ENCODE measurements at regions not wholly inside any gene's neighbourhood (a gene's known extent, or its start where the extent isn't known, plus 50 kb on each side); places are given as distances from the start of the nearest gene placed in this dataset.

DNA sequence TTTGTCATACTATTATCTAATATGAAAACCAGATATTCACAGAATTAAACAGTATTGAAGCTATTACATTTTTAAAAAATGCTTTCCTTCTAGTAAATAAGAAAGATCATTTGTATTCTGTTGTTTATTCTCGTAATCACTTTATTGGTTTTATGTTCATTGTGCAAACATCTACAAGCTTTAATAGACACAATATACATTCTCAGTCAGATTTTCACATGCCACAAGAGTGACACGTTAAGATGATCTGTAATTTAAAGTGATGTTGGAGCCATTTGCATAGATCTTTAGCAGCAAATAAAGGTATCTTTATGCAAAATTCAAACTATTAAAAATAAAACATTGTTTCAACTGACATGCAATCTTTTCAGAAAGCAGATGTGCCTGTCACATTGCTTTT is 469.9 kb downstream of the PCDH11X start:
- Histone ChIP-seq H3K79me1 (ENCODE audit: low read depth in 1 of 2, low read length in 2 of 2) (no peaks in the 10 kb centered on the region), H3K27me3 (ENCODE audit: control insufficient read depth, insufficient read depth, low read length) (no peaks in the 10 kb centered on the region), H2AK9ac (replicated peaks; ENCODE audit: low read depth, low read length, poor library complexity) (no peak overlapping the region), H3K4me3 (ENCODE audit: insufficient read depth, low read depth, low read length) (no peak overlapping the region), H3K36me3 (ENCODE audit: control insufficient read depth, insufficient read depth, low read length) (no peaks in the 10 kb centered on the region), H4K91ac (ENCODE audit: insufficient read depth, low read depth, low read length) (no peak overlapping the region), H3K9me3 (ENCODE audit: control insufficient read depth, insufficient read depth, low read length) (no peaks in the 10 kb centered on the region), H2AK5ac (ENCODE audit: low read depth, low read length) (no peak overlapping the region), H3K56ac (ENCODE audit: extremely low read depth, insufficient read depth, low read length) (no peak overlapping the region), H2BK5ac (ENCODE audit: low read depth, low read length, poor library complexity, severe bottlenecking) (no peak overlapping the region), H4K8ac (ENCODE audit: low read depth in 2 of 2, low read length in 2 of 2) (no peak overlapping the region), H4K20me1 (ENCODE audit: insufficient read depth, low read length) (no peaks in the 10 kb centered on the region), H3K14ac (replicated peaks; ENCODE audit: low read depth, low read length) (no peak overlapping the region), H3K27ac (ENCODE audit: insufficient read depth, low read length) (no peak overlapping the region), H3K18ac (ENCODE audit: low read depth, low read length) (no peak overlapping the region), H3K4me2 (ENCODE audit: low read depth, low read length) (no peak overlapping the region), H2BK20ac (ENCODE audit: low read depth, low read length) (no peak overlapping the region), H4K5ac (ENCODE audit: low read depth, low read length) (no peak overlapping the region), H3K9me1 (ENCODE audit: insufficient read depth, low read length) (no peaks in the 10 kb centered on the region; the same call in 1 of the 2 replicates), H2AFZ (replicated peaks; ENCODE audit: low read length, poor library complexity) (no peak overlapping the region), H3K4me1 (ENCODE audit: control insufficient read depth, insufficient read depth, low read length) (no peaks in the 10 kb centered on the region), H3K23ac (ENCODE audit: low read depth, low read length) (no peak overlapping the region), H3K4ac (ENCODE audit: low read depth, low read length) (no peak overlapping the region), H3K9ac (ENCODE audit: low read depth, low read length) (no peak overlapping the region), H2BK120ac (ENCODE audit: low read depth, low read length) (no peak overlapping the region), H2BK15ac (ENCODE audit: low read depth, low read length) (no peak overlapping the region)
- ATAC-seq (ENCODE audit: low read depth) (no peak), DNase-seq (no peak)
- no TSS peak for BruUV-seq (replicated peaks)
- intact Hi-C loops (cut with micrococcal nuclease) (no loop called here), in situ Hi-C loops (cut with MboI; ENCODE audit: low sequenced_read_pairs) (no loop called here), dilution Hi-C loops (cut with HindIII; ENCODE audit: low sequenced_read_pairs, unreplicated experiment) (no loop called here)
- TF ChIP-seq CHD1 (IDR thresholded peaks at IDR 0.05; ENCODE audit: low read depth, low read length) = no peak
- TF ChIP-seq NFE2L2 (IDR thresholded peaks at IDR 0.05; ENCODE audit: low read depth, low read length) = no peak
- no peak for TF ChIP-seq SMC3 (IDR thresholded peaks at IDR 0.05; ENCODE audit: low read depth, low read length)
- TF ChIP-seq MAZ (IDR thresholded peaks at IDR 0.05; ENCODE audit: borderline replicate concordance, low read depth, low read length) = no peak
- no peak for TF ChIP-seq MAFK (IDR thresholded peaks at IDR 0.05; ENCODE audit: low read depth, low read length)
- no peak for TF ChIP-seq MXI1 (IDR thresholded peaks at IDR 0.05; ENCODE audit: borderline replicate concordance, low read depth, low read length)
- TF ChIP-seq BHLHE40 (IDR thresholded peaks at IDR 0.05; ENCODE audit: low read depth, low read length) = no peak
- TF ChIP-seq, protein P1, sequence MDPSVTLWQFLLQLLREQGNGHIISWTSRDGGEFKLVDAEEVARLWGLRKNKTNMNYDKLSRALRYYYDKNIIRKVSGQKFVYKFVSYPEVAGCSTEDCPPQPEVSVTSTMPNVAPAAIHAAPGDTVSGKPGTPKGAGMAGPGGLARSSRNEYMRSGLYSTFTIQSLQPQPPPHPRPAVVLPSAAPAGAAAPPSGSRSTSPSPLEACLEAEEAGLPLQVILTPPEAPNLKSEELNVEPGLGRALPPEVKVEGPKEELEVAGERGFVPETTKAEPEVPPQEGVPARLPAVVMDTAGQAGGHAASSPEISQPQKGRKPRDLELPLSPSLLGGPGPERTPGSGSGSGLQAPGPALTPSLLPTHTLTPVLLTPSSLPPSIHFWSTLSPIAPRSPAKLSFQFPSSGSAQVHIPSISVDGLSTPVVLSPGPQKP (IDR thresholded peaks at IDR 0.05; ENCODE audit: borderline replicate concordance, low read depth, low read length) = no peak
- no peak for TF ChIP-seq RFX5 (IDR thresholded peaks at IDR 0.05; ENCODE audit: low read depth, low read length)
- TF ChIP-seq RCOR1 (IDR thresholded peaks at IDR 0.05; ENCODE audit: insufficient replicate concordance, low read length) = no peak
- no peak for TF ChIP-seq CEBPB (IDR thresholded peaks at IDR 0.05; ENCODE audit: low read depth, low read length)
- TF ChIP-seq, protein P2, sequence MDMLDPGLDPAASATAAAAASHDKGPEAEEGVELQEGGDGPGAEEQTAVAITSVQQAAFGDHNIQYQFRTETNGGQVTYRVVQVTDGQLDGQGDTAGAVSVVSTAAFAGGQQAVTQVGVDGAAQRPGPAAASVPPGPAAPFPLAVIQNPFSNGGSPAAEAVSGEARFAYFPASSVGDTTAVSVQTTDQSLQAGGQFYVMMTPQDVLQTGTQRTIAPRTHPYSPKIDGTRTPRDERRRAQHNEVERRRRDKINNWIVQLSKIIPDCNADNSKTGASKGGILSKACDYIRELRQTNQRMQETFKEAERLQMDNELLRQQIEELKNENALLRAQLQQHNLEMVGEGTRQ (IDR thresholded peaks at IDR 0.05; ENCODE audit: low read depth, low read length) = no peak
- no peak for TF ChIP-seq POLR2A (IDR thresholded peaks at IDR 0.05; ENCODE audit: low read depth, low read length)
- POLR2A ChIA-PET (ENCODE audit: unreplicated experiment) = no interaction called here
- no CpG with 5 or more reads among the region's 2 CpGs for WGBS, 2 experiments (ENCODE audit: extremely low coverage in 2 of 2, insufficient read length in 1 of 2)
- CTCF ChIA-PET = no interaction called here
